Endodermal cell (in vitro differentiated cells): ENCODE measurements at regions not wholly inside any gene's neighbourhood (a gene's known extent, or its start where the extent isn't known, plus 50 kb on each side); places are given as distances from the start of the nearest gene placed in this dataset.

ENCODE experiments used
- DNase-seq: peaks from one replicate; pipeline ENCODE4 v3.0.0-alpha.2; 2017
- H3K27ac ChIP-seq: 2 replicates; pipeline ENCODE4 v1.5.1; 2013; ENCODE audit warnings: mild to moderate bottlenecking, low read depth, low read length, moderate library complexity
- H3K27me3 ChIP-seq: 2 replicates; pipeline ENCODE4 v1.6.1; 2013; ENCODE audit warnings: mild to moderate bottlenecking, low read length, moderate library complexity; ENCODE audit not compliant: insufficient read depth, control insufficient read depth, poor library complexity, severe bottlenecking
- H3K36me3 ChIP-seq: 2 replicates; pipeline ENCODE4 v1.7.0; 2013; ENCODE audit warnings: mild to moderate bottlenecking, low read length, moderate library complexity; ENCODE audit not compliant: control insufficient read depth, insufficient read depth
- H3K4me1 ChIP-seq: one replicate; pipeline ENCODE4 v1.7.0; 2013; ENCODE audit warnings: low read length; ENCODE audit not compliant: control insufficient read depth, insufficient read depth
- H3K4me3 ChIP-seq: 2 replicates; pipeline ENCODE4 v1.5.1; 2013; ENCODE audit warnings: mild to moderate bottlenecking, low read length, moderate library complexity
- H3K9ac ChIP-seq: 2 replicates; pipeline ENCODE4 v1.6.1; 2013; ENCODE audit warnings: mild to moderate bottlenecking, low read length, moderate library complexity; ENCODE audit not compliant: poor library complexity, severe bottlenecking; ENCODE audit errors: extremely low read depth
- H3K9me3 ChIP-seq: 2 replicates; pipeline ENCODE4 v1.6.1; 2013; ENCODE audit warnings: mild to moderate bottlenecking, low read length, moderate library complexity; ENCODE audit not compliant: control insufficient read depth
- H3K27ac Mint-ChIP-seq: 2 replicates; pipeline ENCODE4 v1.8.0; 2020; ENCODE audit warnings: mixed read lengths
- H3K27me3 Mint-ChIP-seq: 2 replicates; pipeline ENCODE4 v1.8.0; 2021; ENCODE audit warnings: mild to moderate bottlenecking, mixed read lengths; ENCODE audit not compliant: insufficient read depth
- H3K36me3 Mint-ChIP-seq: 2 replicates; pipeline ENCODE4 v1.8.0; 2020; ENCODE audit warnings: low read depth, mixed read lengths
- H3K4me1 Mint-ChIP-seq: 2 replicates; pipeline ENCODE4 v1.8.0; 2020; ENCODE audit warnings: mixed read lengths
- H3K4me3 Mint-ChIP-seq: 2 replicates; pipeline ENCODE4 v1.8.0; 2020; ENCODE audit warnings: mild to moderate bottlenecking, moderate library complexity, mixed read lengths
- H3K9me3 Mint-ChIP-seq: 2 replicates; pipeline ENCODE4 v1.8.0; 2020; ENCODE audit warnings: mild to moderate bottlenecking, mixed read lengths
- CTCF ChIP-seq: fragments of 200-600 bp; sonication (generic); conservative IDR thresholded peaks from 2 replicates; pipeline ENCODE4 v1.5.0; 2021; ENCODE audit warnings: antibody characterized with exemption, mild to moderate bottlenecking
- WGBS, 2 experiments: methylation state at CpG; one replicate each; pipeline versions ENCODE4 v1.1.5 to v1.1.7; 2013; ENCODE audit warnings: missing lambda C conversion rate in 2 of 2, mixed read lengths in 1 of 2; ENCODE audit not compliant: insufficient coverage in 1 of 2, insufficient read length in 1 of 2; 5-methylcytosine and 5-hydroxymethylcytosine counted together

- no peaks in the 10 kb centered on the region for H3K36me3 Mint-ChIP-seq
- no peaks in the 10 kb centered on the region for H3K4me1 Mint-ChIP-seq
- Histone ChIP-seq H3K27ac (no peak overlapping the region), H3K9me3 (peaks cover 10% of the 10 kb centered on the region), H3K36me3 (no peaks in the 10 kb centered on the region), H3K4me3 (no peak overlapping the region), H3K4me1 (no peaks in the 10 kb centered on the region), H3K9ac (no peak overlapping the region), H3K27me3 (no peaks in the 10 kb centered on the region)
- DNase-seq, result no peak
- H3K27ac Mint-ChIP-seq, result no peak overlapping the region
- H3K27me3 Mint-ChIP-seq, result no peaks in the 10 kb centered on the region
- WGBS, 2 experiments, result 85% methylated on average over 1 of the region's 1 CpG; no CpG with 5 or more reads in 1 of the 2 experiments
- no peak for TF ChIP-seq CTCF
- peaks cover 39% of the 10 kb centered on the region for H3K9me3 Mint-ChIP-seq
- H3K4me3 Mint-ChIP-seq, result no peak overlapping the region
These were observed 121.5 kb downstream of the CHRM3 start for GRCh38 chr1:239507826-239508225.

- Histone ChIP-seq H3K4me3 (no peak overlapping the region), H3K4me1 (no peaks in the 10 kb centered on the region), H3K9ac (no peak overlapping the region), H3K9me3 (peaks cover 10% of the 10 kb centered on the region), H3K27ac (no peak overlapping the region), H3K27me3 (no peaks in the 10 kb centered on the region), H3K36me3 (no peaks in the 10 kb centered on the region)
- no peak for DNase-seq
- Mint-ChIP-seq H3K27me3 (no peaks in the 10 kb centered on the region), H3K4me1 (peaks cover 9% of the 10 kb centered on the region), H3K9me3 (peaks cover 11% of the 10 kb centered on the region), H3K36me3 (no peaks in the 10 kb centered on the region), H3K4me3 (no peak overlapping the region), H3K27ac (no peak overlapping the region)
- no peak for TF ChIP-seq CTCF
- 78 to 90% methylated on average over 2 of the region's 2 CpGs for WGBS, 2 experiments
These were observed 125.5 kb downstream of the CHRM3 start for GRCh38 chr1:239511875-239512274.

GRCh38 chr1:239516579-239516978, 130.2 kb downstream of the CHRM3 start:
- Mint-ChIP-seq H3K27me3 (no peaks in the 10 kb centered on the region), H3K4me1 (peaks cover 9% of the 10 kb centered on the region), H3K36me3 (no peaks in the 10 kb centered on the region), H3K27ac (peak overlapping the region; percentile 13), H3K9me3 (no peaks in the 10 kb centered on the region), H3K4me3 (no peak overlapping the region)
- DNase-seq, result peak; percentile 49
- H3K36me3 ChIP-seq, result no peaks in the 10 kb centered on the region
- H3K4me1 ChIP-seq, result no peaks in the 10 kb centered on the region
- H3K9ac ChIP-seq, result no peak overlapping the region
- no peak for TF ChIP-seq CTCF
- no peaks in the 10 kb centered on the region for H3K9me3 ChIP-seq
- no peak overlapping the region for H3K4me3 ChIP-seq
- no peak overlapping the region for H3K27ac ChIP-seq
- H3K27me3 ChIP-seq, result no peaks in the 10 kb centered on the region
- WGBS, 2 experiments, result 85 to 88% methylated on average over 6 to 9 of the region's 9 CpGs
